ENCODE measurements at regions not wholly inside any gene's neighbourhood (a gene's known extent, or its start where the extent isn't known, plus 50 kb on each side); places are given as distances from the start of the nearest gene placed in this dataset.
"Not testable (repeated sequence)": the region's sequence is repeated elsewhere in the genome, so short reads cannot be mapped to it uniquely, and the experiment has no call there.

GRCh38 chr1:184854036-184854435, 99.4 kb upstream of the EDEM3 start:
- H3K36me3 Mint-ChIP-seq (ENCODE audit: low read depth): peaks cover 9% of the 10 kb centered on the region
- no peak overlapping the region for H3K4me3 Mint-ChIP-seq
- H3K27ac Mint-ChIP-seq: no peak overlapping the region
- no peaks in the 10 kb centered on the region for H3K9me3 Mint-ChIP-seq
- no peak for DNase-seq
- H3K4me1 Mint-ChIP-seq (ENCODE audit: low read depth): peaks cover 7% of the 10 kb centered on the region
- H3K27me3 Mint-ChIP-seq: no peaks in the 10 kb centered on the region

GRCh38 chr1:184851822-184852746, 97.4 kb upstream of the EDEM3 start:
- H3K4me3 Mint-ChIP-seq: no peak overlapping the region
- DNase-seq: no peak
- no peak overlapping the region for H3K27ac Mint-ChIP-seq
- H3K4me1 Mint-ChIP-seq (ENCODE audit: low read depth): peaks cover 6% of the 10 kb centered on the region
- H3K9me3 Mint-ChIP-seq: no peaks in the 10 kb centered on the region
- no peaks in the 10 kb centered on the region for H3K27me3 Mint-ChIP-seq
- peaks cover 9% of the 10 kb centered on the region for H3K36me3 Mint-ChIP-seq (ENCODE audit: low read depth)

DNA sequence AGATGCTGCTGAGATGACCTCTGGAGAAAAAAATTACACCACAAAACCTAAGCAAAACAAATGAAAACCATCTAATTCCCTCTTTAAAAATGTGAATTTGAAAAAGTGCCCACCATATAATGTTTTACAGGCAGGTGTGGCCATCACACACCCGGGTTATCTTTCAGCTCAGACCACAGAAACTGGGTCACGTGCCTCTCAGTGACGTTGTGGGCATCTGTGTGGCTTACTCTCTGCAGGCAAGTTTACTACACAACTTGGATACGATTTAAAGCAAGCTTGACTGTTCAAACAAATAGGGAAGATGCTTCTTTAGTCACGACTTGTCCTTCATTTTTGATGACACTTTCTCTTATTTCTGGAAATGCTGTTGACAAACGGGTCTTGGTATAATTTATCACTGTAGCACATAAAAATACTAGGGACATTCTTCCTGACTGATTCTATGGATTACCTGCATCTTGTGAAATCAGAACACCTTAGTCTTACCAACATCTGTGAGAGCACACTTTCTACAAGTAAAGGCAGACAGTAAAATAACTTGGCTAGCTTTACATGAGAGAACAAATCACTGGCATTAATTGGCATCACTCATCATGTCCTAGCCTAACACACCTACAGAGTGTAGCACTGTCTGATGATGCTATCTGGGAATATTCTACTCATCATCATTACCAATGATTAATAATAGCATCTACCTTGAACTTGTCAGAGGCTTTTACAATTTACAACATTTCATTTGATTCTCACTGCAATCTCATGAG, 89.3 kb upstream of the EDEM3 start:
- H3K4me3 Mint-ChIP-seq: no peak overlapping the region
- H3K27me3 Mint-ChIP-seq: no peaks in the 10 kb centered on the region
- peak overlapping the region; percentile 4 for H3K27ac Mint-ChIP-seq
- peaks cover 47% of the 10 kb centered on the region for H3K4me1 Mint-ChIP-seq (ENCODE audit: low read depth)
- no peaks in the 10 kb centered on the region for H3K9me3 Mint-ChIP-seq
- DNase-seq: peak; percentile 49
- no peaks in the 10 kb centered on the region for H3K36me3 Mint-ChIP-seq (ENCODE audit: low read depth)

DNA sequence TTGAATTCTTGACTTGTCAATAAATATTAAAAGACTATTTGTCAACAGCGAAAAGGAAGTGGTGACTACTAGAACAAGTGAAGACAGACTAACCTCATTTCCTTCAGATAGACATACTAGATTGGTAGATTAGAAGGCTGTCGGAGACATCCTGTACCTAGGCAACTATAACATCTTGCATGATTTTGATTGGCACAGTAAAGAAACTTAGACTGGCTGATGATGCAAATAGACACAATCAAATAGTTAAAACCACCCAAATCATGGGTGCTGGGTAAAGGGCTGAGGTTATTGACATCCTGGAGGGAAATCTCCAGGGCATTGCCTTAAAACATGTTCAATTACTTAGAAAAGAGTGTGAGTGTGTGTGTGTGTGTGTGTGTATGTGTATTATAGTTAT, 85.9 kb upstream of the EDEM3 start:
- peaks cover 4% of the 10 kb centered on the region for H3K36me3 Mint-ChIP-seq (ENCODE audit: low read depth)
- DNase-seq: no peak
- no peak overlapping the region for H3K27ac Mint-ChIP-seq
- H3K4me1 Mint-ChIP-seq (ENCODE audit: low read depth): peaks cover 52% of the 10 kb centered on the region
- H3K27me3 Mint-ChIP-seq: no peaks in the 10 kb centered on the region
- no peak overlapping the region for H3K4me3 Mint-ChIP-seq
- no peaks in the 10 kb centered on the region for H3K9me3 Mint-ChIP-seq

- no peak for DNase-seq
- Mint-ChIP-seq H3K27ac (no peak overlapping the region), H3K4me1 (ENCODE audit: low read depth) (peaks cover 38% of the 10 kb centered on the region), H3K4me3 (no peak overlapping the region), H3K36me3 (ENCODE audit: low read depth) (peaks cover 9% of the 10 kb centered on the region), H3K27me3 (no peaks in the 10 kb centered on the region), H3K9me3 (peaks cover 4% of the 10 kb centered on the region)
These were observed 83.9 kb upstream of the EDEM3 start for GRCh38 chr1:184838504-184838951.

DNA sequence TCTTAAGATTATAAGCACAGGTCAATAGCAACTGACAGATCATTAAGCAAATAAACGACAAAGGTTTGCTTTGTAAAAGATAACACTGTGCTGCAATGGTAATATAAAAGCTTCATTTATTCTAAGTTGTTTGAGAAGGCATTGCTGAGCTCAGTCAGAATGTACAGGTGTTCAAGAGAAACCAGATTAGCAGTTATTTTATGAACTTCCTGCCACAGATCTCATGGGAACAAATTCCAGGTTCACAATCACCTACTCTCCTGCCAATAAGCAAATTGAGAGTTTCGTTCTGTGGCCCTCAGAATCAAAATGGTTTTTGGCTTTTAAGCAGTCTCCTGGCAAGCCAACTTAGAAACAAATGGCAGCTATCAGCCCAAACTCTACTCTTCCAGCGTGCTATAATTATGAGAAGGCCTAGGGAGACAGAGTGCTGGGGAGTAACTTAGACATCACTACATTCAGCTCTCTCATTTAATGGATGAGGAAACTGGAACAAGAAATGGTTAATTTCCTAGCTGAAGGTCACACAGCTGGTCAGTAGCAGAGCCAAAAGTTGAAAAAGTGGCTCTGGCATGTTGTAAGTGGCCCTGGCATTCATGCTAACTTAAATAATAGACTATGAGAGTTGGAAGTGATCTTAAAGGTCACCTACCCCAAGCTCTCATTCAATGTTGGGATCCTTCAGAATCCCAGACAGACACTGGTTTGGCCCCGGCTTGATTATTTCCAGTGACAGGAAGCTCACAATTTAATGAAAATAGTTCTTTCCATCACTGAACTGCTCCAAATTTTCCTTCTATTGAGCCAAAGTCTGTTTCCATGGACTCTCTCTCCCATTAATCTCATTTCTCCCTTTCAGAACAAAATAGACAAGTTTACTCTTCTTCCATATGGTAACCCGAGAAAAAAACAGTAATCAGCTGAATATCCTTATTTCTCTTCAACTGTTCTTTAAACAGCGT, 82.6 kb upstream of the EDEM3 start:
- no peaks in the 10 kb centered on the region for H3K27me3 Mint-ChIP-seq
- H3K4me1 Mint-ChIP-seq (ENCODE audit: low read depth): peaks cover 26% of the 10 kb centered on the region
- peaks cover 4% of the 10 kb centered on the region for H3K9me3 Mint-ChIP-seq
- no peak for DNase-seq
- peaks cover 9% of the 10 kb centered on the region for H3K36me3 Mint-ChIP-seq (ENCODE audit: low read depth)
- H3K27ac Mint-ChIP-seq: no peak overlapping the region
- no peak overlapping the region for H3K4me3 Mint-ChIP-seq

DNA sequence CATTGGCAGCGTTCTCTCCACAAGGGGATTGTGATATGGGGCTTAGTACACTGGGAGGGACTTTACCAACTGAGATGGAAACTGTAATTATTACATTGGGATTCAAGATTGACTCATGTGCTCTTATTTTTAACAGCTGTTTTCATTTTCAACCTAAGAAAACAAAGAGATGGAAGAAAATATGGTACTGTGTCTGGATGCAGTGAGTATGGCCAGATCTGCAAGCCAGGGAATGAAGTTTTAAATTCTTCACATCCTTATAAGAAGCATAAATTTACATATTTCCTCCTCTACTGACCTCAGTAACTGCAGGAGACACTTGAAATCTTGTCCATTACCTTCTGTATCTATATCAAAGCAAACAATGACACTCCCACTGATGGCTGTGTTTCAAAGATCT, 81.5 kb upstream of the EDEM3 start:
- no peak overlapping the region for H3K4me3 Mint-ChIP-seq
- H3K27ac Mint-ChIP-seq: no peak overlapping the region
- H3K9me3 Mint-ChIP-seq: peaks cover 4% of the 10 kb centered on the region
- H3K4me1 Mint-ChIP-seq (ENCODE audit: low read depth): peaks cover 16% of the 10 kb centered on the region
- no peaks in the 10 kb centered on the region for H3K27me3 Mint-ChIP-seq
- DNase-seq: no peak
- H3K36me3 Mint-ChIP-seq (ENCODE audit: low read depth): peaks cover 14% of the 10 kb centered on the region

GRCh38 chr1:184833994-184834393, 79.3 kb upstream of the EDEM3 start:
- not testable (repeated sequence) for H3K9me3 Mint-ChIP-seq; DNase-seq; H3K4me1 Mint-ChIP-seq (ENCODE audit: low read depth); H3K4me3 Mint-ChIP-seq; H3K27ac Mint-ChIP-seq; H3K27me3 Mint-ChIP-seq
- peaks cover 25% of the 10 kb centered on the region for H3K36me3 Mint-ChIP-seq (ENCODE audit: low read depth)

DNA sequence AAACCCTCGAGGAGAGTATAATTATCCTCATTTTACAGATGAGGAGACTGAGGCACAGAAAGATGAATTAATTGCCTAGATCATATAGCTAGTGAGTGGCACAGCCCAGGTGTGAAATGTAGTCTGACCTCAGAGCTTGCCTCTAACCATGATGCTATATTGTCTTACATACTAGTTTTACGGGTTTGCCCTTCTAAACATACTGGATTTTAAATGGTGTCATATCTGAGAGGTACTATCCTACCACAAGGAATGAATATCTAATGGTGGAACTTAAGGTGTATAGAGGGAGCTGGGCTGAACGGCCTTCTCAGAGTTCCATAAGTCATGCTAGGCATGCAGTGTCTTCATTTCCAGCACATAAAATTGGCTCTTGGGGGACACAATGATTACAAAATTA, 77.9 kb upstream of the EDEM3 start:
- H3K9me3 Mint-ChIP-seq: peaks cover 4% of the 10 kb centered on the region
- peaks cover 26% of the 10 kb centered on the region for H3K36me3 Mint-ChIP-seq (ENCODE audit: low read depth)
- no peak overlapping the region for H3K4me3 Mint-ChIP-seq

GRCh38 chr1:184829496-184829895, 74.8 kb upstream of the EDEM3 start:
- not testable (repeated sequence) for DNase-seq, H3K9me3 Mint-ChIP-seq, H3K27me3 Mint-ChIP-seq, H3K4me3 Mint-ChIP-seq, H3K27ac Mint-ChIP-seq
- Mint-ChIP-seq H3K36me3 (ENCODE audit: low read depth) (peaks cover 20% of the 10 kb centered on the region), H3K4me1 (ENCODE audit: low read depth) (peaks cover 16% of the 10 kb centered on the region)

More for the DNA sequence above, 77.9 kb upstream of the EDEM3 start:
- H3K4me1 Mint-ChIP-seq (ENCODE audit: low read depth): peaks cover 2% of the 10 kb centered on the region
- no peaks in the 10 kb centered on the region for H3K27me3 Mint-ChIP-seq
- H3K27ac Mint-ChIP-seq: no peak overlapping the region
- DNase-seq: no peak

GRCh38 chr1:184828369-184828717, 73.7 kb upstream of the EDEM3 start:
- no peaks in the 10 kb centered on the region for H3K9me3 Mint-ChIP-seq
- H3K36me3 Mint-ChIP-seq (ENCODE audit: low read depth): peaks cover 20% of the 10 kb centered on the region
- H3K27me3 Mint-ChIP-seq: no peaks in the 10 kb centered on the region
- peaks cover 16% of the 10 kb centered on the region for H3K4me1 Mint-ChIP-seq (ENCODE audit: low read depth)
- H3K4me3 Mint-ChIP-seq: no peak overlapping the region
- no peak overlapping the region for H3K27ac Mint-ChIP-seq
- no peak for DNase-seq

DNA sequence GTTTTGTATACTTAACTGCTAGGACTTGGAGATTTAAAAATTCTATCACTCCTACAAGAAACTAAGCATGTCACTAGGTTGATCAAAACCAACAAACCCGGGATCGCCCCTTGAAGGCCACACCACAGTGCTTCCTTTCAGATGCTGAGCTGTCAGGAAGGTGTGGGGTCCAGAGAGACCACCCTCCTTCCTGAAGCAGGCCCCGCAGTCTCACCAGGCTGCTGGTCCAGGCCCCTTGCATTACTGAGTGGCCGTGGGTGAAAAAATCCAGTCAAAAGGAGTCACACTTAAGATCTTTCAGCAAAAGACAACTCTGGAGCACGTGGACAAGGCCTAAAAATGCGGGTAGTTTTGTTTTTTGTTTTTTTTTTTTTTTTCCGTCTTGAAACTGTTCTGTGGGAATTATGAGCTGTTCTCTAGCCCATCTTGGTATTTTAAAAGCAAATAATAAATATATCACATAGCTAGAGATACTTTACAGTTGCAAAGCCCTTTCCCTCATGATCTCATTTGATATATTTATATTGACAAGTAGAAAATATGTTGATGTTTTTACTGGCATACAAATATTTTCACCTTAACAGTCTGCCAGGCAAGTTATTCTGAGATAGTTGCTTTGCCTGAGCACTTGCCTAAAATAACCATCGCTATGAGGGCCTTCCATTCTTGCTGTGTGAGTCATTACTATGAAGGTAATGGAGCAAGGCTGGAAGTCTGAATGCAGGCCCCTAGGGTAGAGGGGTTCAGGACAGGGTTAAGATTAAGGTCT, 73.1 kb upstream of the EDEM3 start:
- no peak overlapping the region for H3K4me3 Mint-ChIP-seq

GRCh38 chr1:184826001-184826400, 71.3 kb upstream of the EDEM3 start:
- H3K36me3 Mint-ChIP-seq (ENCODE audit: low read depth): peaks cover 37% of the 10 kb centered on the region
- H3K27ac Mint-ChIP-seq: peak overlapping the region; percentile 11
- no peak for DNase-seq
- peaks cover 16% of the 10 kb centered on the region for H3K4me1 Mint-ChIP-seq (ENCODE audit: low read depth)
- H3K9me3 Mint-ChIP-seq: no peaks in the 10 kb centered on the region
- H3K27me3 Mint-ChIP-seq: no peaks in the 10 kb centered on the region
- no peak overlapping the region for H3K4me3 Mint-ChIP-seq

More for the DNA sequence above, 73.1 kb upstream of the EDEM3 start:
- Mint-ChIP-seq H3K36me3 (ENCODE audit: low read depth) (peaks cover 26% of the 10 kb centered on the region), H3K9me3 (no peaks in the 10 kb centered on the region), H3K27me3 (no peaks in the 10 kb centered on the region), H3K4me1 (ENCODE audit: low read depth) (peaks cover 16% of the 10 kb centered on the region), H3K27ac (no peak overlapping the region)
- no peak for DNase-seq

Data from activated T-cell treated with anti-CD3 and anti-CD28 coated beads, Interleukin-2, amount 50 U/mL, for 24 hours (primary cell).